PC-9 (cell line): ENCODE measurements at regions not wholly inside any gene's neighbourhood (a gene's known extent, or its start where the extent isn't known, plus 50 kb on each side); places are given as distances from the start of the nearest gene placed in this dataset.

ENCODE experiments used
- BruUV-seq: library from RNA; stranded (reverse); fragments of 400-500 nt; replicated peaks from 2 replicates; lab custom pipeline; 2021; lab: Mats Ljungman, UMichigan
- CTCF ChIA-PET: fragments of 300-600 bp; sonication (Branson Sonifier 250); formaldehyde crosslinking; loops from one replicate; lab custom pipeline; 2022; ENCODE audit warnings: antibody characterized with exemption; lab: Charles Lee
- POLR2A ChIA-PET: fragments of 300-600 bp; sonication (Branson Sonifier 250); formaldehyde crosslinking; loops from one replicate; lab custom pipeline; 2022; ENCODE audit warnings: antibody characterized with exemption; ENCODE audit not compliant: unreplicated experiment; lab: Charles Lee
- DNase-seq, 2 experiments: peaks; one replicate each; pipeline versions ENCODE4 v3.0.0 to v3.0.0-alpha.2; 2015 to 2022; ENCODE audit warnings: mixed read lengths in 1 of 2
- H2AFZ ChIP-seq: fragments of 200-600 bp; sonication (generic); 2 replicates; pipeline ENCODE4 v1.8.1; 2017; ENCODE audit warnings: antibody characterized with exemption
- H3F3A ChIP-seq: fragments of 200-600 bp; sonication (generic); 2 replicates; pipeline ENCODE4 v1.8.1; 2017; ENCODE audit warnings: antibody characterized with exemption, mild to moderate bottlenecking, low read depth; ENCODE audit not compliant: insufficient read depth
- H3K27ac ChIP-seq: fragments of 200-600 bp; sonication (generic); 2 replicates; pipeline ENCODE4 v1.6.1; 2016; ENCODE audit warnings: mixed run types
- H3K27me3 ChIP-seq: fragments of 200-600 bp; sonication (generic); 2 replicates; pipeline ENCODE4 v1.6.1; 2016; ENCODE audit warnings: low read depth, mixed run types; ENCODE audit not compliant: insufficient read depth
- H3K36me3 ChIP-seq: fragments of 200-600 bp; sonication (generic); 2 replicates; pipeline ENCODE4 v1.6.1; 2016; ENCODE audit warnings: low read depth, mixed run types
- H3K4me1 ChIP-seq: fragments of 200-600 bp; sonication (generic); replicated peaks from 2 replicates; pipeline ENCODE4 v1.6.1; 2016; ENCODE audit warnings: mixed run types; ENCODE audit not compliant: insufficient read depth
- H3K4me2 ChIP-seq: fragments of 200-600 bp; sonication (generic); 2 replicates; pipeline ENCODE4 v1.6.1; 2017; ENCODE audit warnings: mixed run types
- H3K4me3 ChIP-seq: fragments of 200-600 bp; sonication (generic); 2 replicates; pipeline ENCODE4 v1.6.1; 2016; ENCODE audit warnings: mixed run types
- H3K79me2 ChIP-seq: fragments of 200-600 bp; sonication (generic); 2 replicates; pipeline ENCODE4 v1.6.1; 2017; ENCODE audit warnings: low read depth, mixed run types
- H3K9me2 ChIP-seq: fragments of 200-600 bp; sonication (generic); 2 replicates; pipeline ENCODE4 v1.8.1; 2017; ENCODE audit warnings: mild to moderate bottlenecking; ENCODE audit not compliant: insufficient read depth
- H3K9me3 ChIP-seq: fragments of 200-600 bp; sonication (generic); 2 replicates; pipeline ENCODE4 v1.8.1; 2016; ENCODE audit warnings: low read depth; ENCODE audit not compliant: insufficient read depth
- H4K20me1 ChIP-seq: fragments of 200-600 bp; sonication (generic); 2 replicates; pipeline ENCODE4 v1.8.1; 2017; ENCODE audit not compliant: insufficient read depth
- CTCF ChIP-seq: fragments of 200-600 bp; sonication (generic); conservative IDR thresholded peaks from 2 replicates; pipeline ENCODE4 v1.6.1; 2017; ENCODE audit warnings: mixed run types, antibody characterized with exemption, mild to moderate bottlenecking, moderate library complexity
- EZH2 ChIP-seq: fragments of 200-600 bp; sonication (generic); IDR thresholded peaks from 2 replicates; pipeline ENCODE4 v1.8.0; 2017; ENCODE audit warnings: antibody characterized with exemption, low read depth
- intact Hi-C: fragments of 100-400 bp; cut with micrococcal nuclease; formaldehyde crosslinking; loops from one replicate; pipeline ENCODE4 v1.10.0; 2022; ENCODE audit not compliant: unreplicated experiment

- CTCF ChIA-PET, result no interaction called here
- intact Hi-C loops, result no loop called here
- TF ChIP-seq EZH2 (no peak), CTCF (no peak)
These were observed 95.8 kb upstream of the CRHR1 start for GRCh38 chr17:45688353-45688752.

GRCh38 chr17:45688820-45689219 is 95.3 kb upstream of the CRHR1 start:
- no peaks in the 10 kb centered on the region for H3K9me3 ChIP-seq
- H3K27ac ChIP-seq, result no peak overlapping the region
- H4K20me1 ChIP-seq, result no peaks in the 10 kb centered on the region
- H3K4me2 ChIP-seq, result no peak overlapping the region
- no peak overlapping the region for H2AFZ ChIP-seq
- DNase-seq, result no peak
- H3K36me3 ChIP-seq, result no peaks in the 10 kb centered on the region
- no peaks in the 10 kb centered on the region for H3K4me1 ChIP-seq
- intact Hi-C loops, result no loop called here
- H3K4me3 ChIP-seq, result no peak overlapping the region
- no TSS peak for BruUV-seq
- H3K9me2 ChIP-seq, result no peaks in the 10 kb centered on the region
- ChIA-PET POLR2A (no interaction called here), CTCF (no interaction called here)
- no peaks in the 10 kb centered on the region for H3F3A ChIP-seq
- no peak for TF ChIP-seq EZH2
- no peak for TF ChIP-seq CTCF
- no peaks in the 10 kb centered on the region for H3K79me2 ChIP-seq
- peaks cover 91% of the 10 kb centered on the region for H3K27me3 ChIP-seq

More at GRCh38 chr17:45688353-45688752, 95.8 kb upstream of the CRHR1 start:
- DNase-seq, result no peak
- Histone ChIP-seq H3K4me2 (no peak overlapping the region), H3K4me3 (no peak overlapping the region), H4K20me1 (no peaks in the 10 kb centered on the region), H3K9me2 (no peaks in the 10 kb centered on the region), H3K4me1 (no peaks in the 10 kb centered on the region), H3K9me3 (no peaks in the 10 kb centered on the region), H3F3A (no peaks in the 10 kb centered on the region), H3K27ac (no peak overlapping the region), H3K79me2 (no peaks in the 10 kb centered on the region), H2AFZ (no peak overlapping the region), H3K27me3 (peaks cover 88% of the 10 kb centered on the region), H3K36me3 (no peaks in the 10 kb centered on the region)
- POLR2A ChIA-PET, result no interaction called here
- BruUV-seq, result no TSS peak

- Histone ChIP-seq H2AFZ (no peak overlapping the region), H3K9me2 (no peaks in the 10 kb centered on the region), H3K9me3 (no peaks in the 10 kb centered on the region), H3K27me3 (peaks cover 92% of the 10 kb centered on the region), H3F3A (no peaks in the 10 kb centered on the region), H3K4me1 (no peaks in the 10 kb centered on the region), H4K20me1 (no peaks in the 10 kb centered on the region), H3K36me3 (no peaks in the 10 kb centered on the region), H3K27ac (no peak overlapping the region), H3K79me2 (no peaks in the 10 kb centered on the region), H3K4me3 (no peak overlapping the region), H3K4me2 (no peak overlapping the region)
- no TSS peak for BruUV-seq
- ChIA-PET POLR2A (no interaction called here), CTCF (no interaction called here)
- DNase-seq, result no peak
- intact Hi-C loops, result no loop called here
- TF ChIP-seq EZH2 (no peak), CTCF (no peak)
These were observed 94.7 kb upstream of the CRHR1 start for GRCh38 chr17:45689451-45689850.
